ENCODE measurements at regions not wholly inside any gene's neighbourhood (a gene's known extent, or its start where the extent isn't known, plus 50 kb on each side); places are given as distances from the start of the nearest gene placed in this dataset.

- Histone ChIP-seq H3K9me3 (no peaks in the 10 kb centered on the region), H3K27ac (no peak overlapping the region), H3K36me3 (no peaks in the 10 kb centered on the region), H3K27me3 (no peaks in the 10 kb centered on the region), H3K4me1 (no peaks in the 10 kb centered on the region), H3K4me3 (no peak overlapping the region)
- DNase-seq (peak in 1 of 3 donors; percentile 15), ATAC-seq (no peak)
- no peak for TF ChIP-seq CTCF (IDR thresholded peaks at IDR 0.05)
- no peak for TF ChIP-seq POLR2A (IDR thresholded peaks at IDR 0.05)
- WGBS (ENCODE audit: insufficient coverage, low coverage, low lambda C conversion rate, missing lambda C conversion rate) = no CpG with 5 or more reads among the region's 2 CpGs
- intact Hi-C loops (cut with DNase I) = no loop called here
These were observed 124.4 kb downstream of the TOMM20 start for GRCh38 chr1:235004276-235004675.

GRCh38 chr1:235002706-235003300 is 125.8 kb downstream of the TOMM20 start:
- TF ChIP-seq POLR2A (IDR thresholded peaks at IDR 0.05) (no peak), CTCF (IDR thresholded peaks at IDR 0.05) (no peak)
- H3K27me3 ChIP-seq = no peaks in the 10 kb centered on the region
- 95% methylated on average over 4 of the region's 10 CpGs for WGBS (ENCODE audit: insufficient coverage, low coverage, low lambda C conversion rate, missing lambda C conversion rate)
- peaks cover 0 to 7% (median 3%) of the 10 kb centered on the region in 4 donors for H3K4me1 ChIP-seq
- H3K9me3 ChIP-seq = no peaks in the 10 kb centered on the region
- intact Hi-C loops (cut with DNase I) = no loop called here
- ATAC-seq (no peak), DNase-seq (peak in 1 of 3 donors; percentile 43)
- no peak overlapping the region for H3K27ac ChIP-seq
- no peak overlapping the region for H3K4me3 ChIP-seq
- H3K36me3 ChIP-seq = no peaks in the 10 kb centered on the region

- H3K27me3 ChIP-seq = no peaks in the 10 kb centered on the region
- peaks cover 0 to 19% (median 10%) of the 10 kb centered on the region in 4 donors for H3K4me1 ChIP-seq
- H3K4me3 ChIP-seq = no peak overlapping the region
- peak in 1 of 3 donors; percentile 45 for DNase-seq
- WGBS (ENCODE audit: insufficient coverage, low coverage, low lambda C conversion rate, missing lambda C conversion rate) = 91% methylated on average over 5 of the region's 10 CpGs
- no peaks in the 10 kb centered on the region for H3K36me3 ChIP-seq
- ATAC-seq = no peak
- intact Hi-C loops (cut with DNase I) = no loop called here
- H3K27ac ChIP-seq = no peak overlapping the region
- TF ChIP-seq CTCF (IDR thresholded peaks at IDR 0.05) (no peak), POLR2A (IDR thresholded peaks at IDR 0.05) (no peak)
- no peaks in the 10 kb centered on the region for H3K9me3 ChIP-seq
These were observed 129.1 kb downstream of the TOMM20 start for GRCh38 chr1:234999513-234999940.

GRCh38 chr1:234997896-234998741 is 130.5 kb downstream of the TOMM20 start:
- Histone ChIP-seq H3K36me3 (no peaks in the 10 kb centered on the region), H3K9me3 (no peaks in the 10 kb centered on the region), H3K27me3 (no peaks in the 10 kb centered on the region), H3K4me3 (no peak overlapping the region), H3K4me1 (peaks cover 0 to 19% (median 10%) of the 10 kb centered on the region in 4 donors), H3K27ac (peak overlapping the region; percentile 78 to 98 (median 93))
- 67% methylated on average over 10 of the region's 17 CpGs for WGBS (ENCODE audit: insufficient coverage, low coverage, low lambda C conversion rate, missing lambda C conversion rate)
- DNase-seq = peak in 1 of 3 donors; percentile 53
- intact Hi-C loops (cut with DNase I) = no loop called here
- TF ChIP-seq CTCF (IDR thresholded peaks at IDR 0.05) (no peak), POLR2A (IDR thresholded peaks at IDR 0.05) (no peak)
- ATAC-seq = peak in 3 of 4 donors; percentile 4 to 12 (median 10)
